SJSA1 (cell line): ENCODE measurements at regions not wholly inside any gene's neighbourhood (a gene's known extent, or its start where the extent isn't known, plus 50 kb on each side); places are given as distances from the start of the nearest gene placed in this dataset.

Source experiments
- DNase-seq, 2 experiments: peaks; one replicate each; pipeline ENCODE4 v3.0.0-alpha.2; 2015 to 2020; ENCODE audit warnings: low spot score in 2 of 2, low read depth in 1 of 2
- H3K27ac ChIP-seq: fragments of 250-450 bp; sonication (Bioruptor Pico); 2 replicates; pipeline ENCODE4 v1.5.1; 2020; ENCODE audit warnings: mild to moderate bottlenecking, moderate library complexity
- H3K27me3 ChIP-seq: fragments of 250-450 bp; sonication (Bioruptor Pico); replicated peaks from 2 replicates; pipeline ENCODE4 v1.5.1; 2020; ENCODE audit warnings: mild to moderate bottlenecking, moderate library complexity
- H3K36me3 ChIP-seq: fragments of 250-450 bp; sonication (Bioruptor Pico); 2 replicates; pipeline ENCODE4 v1.5.1; 2020; ENCODE audit warnings: mild to moderate bottlenecking
- H3K4me1 ChIP-seq: fragments of 250-450 bp; sonication (Bioruptor Pico); replicated peaks from 2 replicates; pipeline ENCODE4 v1.6.1; 2021; ENCODE audit warnings: mild to moderate bottlenecking
- H3K4me3 ChIP-seq: fragments of 250-450 bp; sonication (Bioruptor Pico); 2 replicates; pipeline ENCODE4 v1.5.1; 2020; ENCODE audit warnings: mild to moderate bottlenecking
- H3K9me3 ChIP-seq: fragments of 250-450 bp; sonication (Bioruptor Pico); replicated peaks from 2 replicates; pipeline ENCODE4 v1.5.1; 2020; ENCODE audit warnings: mild to moderate bottlenecking

- Histone ChIP-seq H3K4me3 (no peak overlapping the region), H3K9me3 (no peaks in the 10 kb centered on the region), H3K27ac (no peak overlapping the region), H3K36me3 (no peaks in the 10 kb centered on the region), H3K4me1 (peaks cover 3% of the 10 kb centered on the region), H3K27me3 (no peaks in the 10 kb centered on the region)
- no peak for DNase-seq
Observed at GRCh38 chr14:54306806-54307205, 90.0 kb upstream of the CDKN3 start.

GRCh38 chr14:54309615-54310014 is 87.2 kb upstream of the CDKN3 start:
- H3K27me3 ChIP-seq, result no peaks in the 10 kb centered on the region
- no peaks in the 10 kb centered on the region for H3K9me3 ChIP-seq
- H3K36me3 ChIP-seq, result no peaks in the 10 kb centered on the region
- H3K4me1 ChIP-seq, result peaks cover 15% of the 10 kb centered on the region
- H3K4me3 ChIP-seq, result no peak overlapping the region
- no peak for DNase-seq
- no peak overlapping the region for H3K27ac ChIP-seq

GRCh38 chr14:54310151-54310850 is 86.5 kb upstream of the CDKN3 start:
- Histone ChIP-seq H3K4me1 (peaks cover 15% of the 10 kb centered on the region), H3K27me3 (no peaks in the 10 kb centered on the region), H3K4me3 (no peak overlapping the region), H3K27ac (no peak overlapping the region), H3K9me3 (no peaks in the 10 kb centered on the region), H3K36me3 (no peaks in the 10 kb centered on the region)
- DNase-seq, result no peak

- no peaks in the 10 kb centered on the region for H3K36me3 ChIP-seq
- H3K4me1 ChIP-seq, result peaks cover 15% of the 10 kb centered on the region
- H3K9me3 ChIP-seq, result no peaks in the 10 kb centered on the region
- no peak overlapping the region for H3K27ac ChIP-seq
- H3K4me3 ChIP-seq, result no peak overlapping the region
- DNase-seq, result no peak
- no peaks in the 10 kb centered on the region for H3K27me3 ChIP-seq
Observed at GRCh38 chr14:54310851-54311228, 86.0 kb upstream of the CDKN3 start.

- Histone ChIP-seq H3K27ac (no peak overlapping the region), H3K36me3 (no peaks in the 10 kb centered on the region), H3K4me1 (peaks cover 15% of the 10 kb centered on the region), H3K9me3 (no peaks in the 10 kb centered on the region), H3K27me3 (no peaks in the 10 kb centered on the region), H3K4me3 (no peak overlapping the region)
- peak; percentile 52 to 78 for DNase-seq
Observed at GRCh38 chr14:54312166-54312801, 84.5 kb upstream of the CDKN3 start.

GRCh38 chr14:54314365-54315104 is 82.3 kb upstream of the CDKN3 start:
- Histone ChIP-seq H3K4me1 (peaks cover 15% of the 10 kb centered on the region), H3K9me3 (no peaks in the 10 kb centered on the region), H3K4me3 (no peak overlapping the region), H3K27me3 (no peaks in the 10 kb centered on the region), H3K27ac (no peak overlapping the region), H3K36me3 (no peaks in the 10 kb centered on the region)
- no peak for DNase-seq

- Histone ChIP-seq H3K27me3 (no peaks in the 10 kb centered on the region), H3K36me3 (no peaks in the 10 kb centered on the region), H3K27ac (no peak overlapping the region), H3K4me3 (no peak overlapping the region), H3K9me3 (no peaks in the 10 kb centered on the region), H3K4me1 (peaks cover 14% of the 10 kb centered on the region)
- DNase-seq, result no peak
Observed at GRCh38 chr14:54316652-54317051, 80.2 kb upstream of the CDKN3 start.

- H3K36me3 ChIP-seq, result no peaks in the 10 kb centered on the region
- no peak overlapping the region for H3K4me3 ChIP-seq
- no peaks in the 10 kb centered on the region for H3K9me3 ChIP-seq
- DNase-seq, result no peak
- peaks cover 6% of the 10 kb centered on the region for H3K4me1 ChIP-seq
- H3K27ac ChIP-seq, result no peak overlapping the region
- no peaks in the 10 kb centered on the region for H3K27me3 ChIP-seq
Observed at GRCh38 chr14:54317391-54317790, 79.4 kb upstream of the CDKN3 start.

- Histone ChIP-seq H3K27ac (no peak overlapping the region), H3K36me3 (no peaks in the 10 kb centered on the region), H3K4me1 (no peaks in the 10 kb centered on the region), H3K27me3 (no peaks in the 10 kb centered on the region), H3K4me3 (no peak overlapping the region), H3K9me3 (no peaks in the 10 kb centered on the region)
- DNase-seq, result no peak
Observed at GRCh38 chr14:54322246-54322645, 74.6 kb upstream of the CDKN3 start.

- Histone ChIP-seq H3K27me3 (no peaks in the 10 kb centered on the region), H3K36me3 (no peaks in the 10 kb centered on the region), H3K9me3 (no peaks in the 10 kb centered on the region), H3K4me3 (no peak overlapping the region), H3K4me1 (no peaks in the 10 kb centered on the region), H3K27ac (no peak overlapping the region)
- DNase-seq, result no peak
Observed at GRCh38 chr14:54322701-54323337, 74.0 kb upstream of the CDKN3 start.

- no peaks in the 10 kb centered on the region for H3K9me3 ChIP-seq
- peaks cover 3% of the 10 kb centered on the region for H3K4me1 ChIP-seq
- no peaks in the 10 kb centered on the region for H3K36me3 ChIP-seq
- no peak overlapping the region for H3K4me3 ChIP-seq
- DNase-seq, result no peak
- H3K27me3 ChIP-seq, result no peaks in the 10 kb centered on the region
- no peak overlapping the region for H3K27ac ChIP-seq
Observed at GRCh38 chr14:54325766-54326165, 71.0 kb upstream of the CDKN3 start.

- peak in 1 of 2 experiments; percentile 40 for DNase-seq
- no peaks in the 10 kb centered on the region for H3K27me3 ChIP-seq
- H3K4me1 ChIP-seq, result peaks cover 10% of the 10 kb centered on the region
- H3K9me3 ChIP-seq, result no peaks in the 10 kb centered on the region
- H3K4me3 ChIP-seq, result no peak overlapping the region
- no peak overlapping the region for H3K27ac ChIP-seq
- H3K36me3 ChIP-seq, result no peaks in the 10 kb centered on the region
Observed at GRCh38 chr14:54329082-54329695, 67.6 kb upstream of the CDKN3 start.

- H3K4me1 ChIP-seq, result peaks cover 10% of the 10 kb centered on the region
- H3K9me3 ChIP-seq, result no peaks in the 10 kb centered on the region
- H3K27ac ChIP-seq, result no peak overlapping the region
- H3K4me3 ChIP-seq, result no peak overlapping the region
- H3K36me3 ChIP-seq, result no peaks in the 10 kb centered on the region
- peak in 1 of 2 experiments; percentile 20 for DNase-seq
- no peaks in the 10 kb centered on the region for H3K27me3 ChIP-seq
Observed at GRCh38 chr14:54330876-54331275, 65.9 kb upstream of the CDKN3 start.
